ENCODE measurements at regions not wholly inside any gene's neighbourhood (a gene's known extent, or its start where the extent isn't known, plus 50 kb on each side); places are given as distances from the start of the nearest gene placed in this dataset.

- Mint-ChIP-seq H3K4me3 (no peak overlapping the region), H3K9me3 (peaks cover 47% of the 10 kb centered on the region), H3K4me1 (ENCODE audit: low read depth) (no peaks in the 10 kb centered on the region), H3K27me3 (no peaks in the 10 kb centered on the region), H3K27ac (no peak overlapping the region), H3K36me3 (peaks cover 4% of the 10 kb centered on the region)
- no peak for DNase-seq
- CTCF ChIA-PET: no interaction called here
- intact Hi-C loops (cut with micrococcal nuclease): no loop called here
- POLR2A ChIA-PET: no interaction called here
These were observed 285.7 kb upstream of the GALNT17 start for GRCh38 chr7:70846208-70846607.

GRCh38 chr7:70849580-70850235, 282.2 kb upstream of the GALNT17 start:
- Mint-ChIP-seq H3K27me3 (no peaks in the 10 kb centered on the region), H3K27ac (no peak overlapping the region), H3K9me3 (peaks cover 35% of the 10 kb centered on the region), H3K36me3 (peaks cover 2% of the 10 kb centered on the region), H3K4me1 (ENCODE audit: low read depth) (no peaks in the 10 kb centered on the region), H3K4me3 (no peak overlapping the region)
- POLR2A ChIA-PET: no interaction called here
- intact Hi-C loops (cut with micrococcal nuclease): no loop called here
- no peak for DNase-seq
- CTCF ChIA-PET: no interaction called here

- no peaks in the 10 kb centered on the region for H3K9me3 Mint-ChIP-seq
- H3K27ac Mint-ChIP-seq: no peak overlapping the region
- DNase-seq: no peak
- intact Hi-C loops (cut with micrococcal nuclease): no loop called here
- H3K4me1 Mint-ChIP-seq (ENCODE audit: low read depth): no peaks in the 10 kb centered on the region
- H3K4me3 Mint-ChIP-seq: no peak overlapping the region
- no peaks in the 10 kb centered on the region for H3K27me3 Mint-ChIP-seq
- POLR2A ChIA-PET: no interaction called here
- CTCF ChIA-PET: interaction anchor here (1.7 kb wide), 1 partner anchor 878 kb away, joined by 6 read pairs; no protein-coding TSS in a partner anchor
- no peaks in the 10 kb centered on the region for H3K36me3 Mint-ChIP-seq
These were observed 276.6 kb upstream of the GALNT17 start for GRCh38 chr7:70855373-70855772.

- ChIA-PET CTCF (interaction anchor here (0.6 to 1.3 kb wide), 6 partner anchors 28 to 1262 kb away, joined by 3 to 5 read pairs (median 4); no protein-coding TSS in a partner anchor), POLR2A (no interaction called here)
- Mint-ChIP-seq H3K4me3 (no peak overlapping the region), H3K27ac (no peak overlapping the region), H3K27me3 (no peaks in the 10 kb centered on the region), H3K4me1 (ENCODE audit: low read depth) (no peaks in the 10 kb centered on the region), H3K9me3 (peaks cover 5% of the 10 kb centered on the region), H3K36me3 (no peaks in the 10 kb centered on the region)
- DNase-seq: peak; percentile 71
- intact Hi-C loops (cut with micrococcal nuclease): loop anchor here (1.0 kb wide), 1 partner anchor 876 kb away; no protein-coding TSS in a partner anchor
These were observed 274.9 kb upstream of the GALNT17 start for GRCh38 chr7:70856901-70857630.

GRCh38 chr7:70857793-70858545, 274.0 kb upstream of the GALNT17 start:
- Mint-ChIP-seq H3K27me3 (no peaks in the 10 kb centered on the region), H3K27ac (no peak overlapping the region), H3K4me1 (ENCODE audit: low read depth) (no peaks in the 10 kb centered on the region), H3K36me3 (no peaks in the 10 kb centered on the region), H3K9me3 (peaks cover 5% of the 10 kb centered on the region), H3K4me3 (no peak overlapping the region)
- intact Hi-C loops (cut with micrococcal nuclease): loop anchor here (1.0 kb wide), 1 partner anchor 875 kb away; no protein-coding TSS in a partner anchor
- ChIA-PET POLR2A (no interaction called here), CTCF (interaction anchor here (0.6 to 1.4 kb wide), 4 partner anchors 11 to 1262 kb away, joined by 3 to 5 read pairs (median 4); no protein-coding TSS in a partner anchor)
- DNase-seq: no peak

- no peak overlapping the region for H3K27ac Mint-ChIP-seq
- CTCF ChIA-PET: no interaction called here
These were observed 264.4 kb upstream of the GALNT17 start for GRCh38 chr7:70867513-70867912.

GRCh38 chr7:70870349-70870748, 261.6 kb upstream of the GALNT17 start:
- no peak overlapping the region for H3K4me3 Mint-ChIP-seq
- H3K27ac Mint-ChIP-seq: no peak overlapping the region
- ChIA-PET POLR2A (no interaction called here), CTCF (no interaction called here)
- intact Hi-C loops (cut with micrococcal nuclease): no loop called here
- no peaks in the 10 kb centered on the region for H3K4me1 Mint-ChIP-seq (ENCODE audit: low read depth)
- no peak for DNase-seq
- H3K36me3 Mint-ChIP-seq: peaks cover 3% of the 10 kb centered on the region
- peaks cover 6% of the 10 kb centered on the region for H3K9me3 Mint-ChIP-seq
- H3K27me3 Mint-ChIP-seq: no peaks in the 10 kb centered on the region

More at GRCh38 chr7:70867513-70867912, 264.4 kb upstream of the GALNT17 start:
- no peak overlapping the region for H3K4me3 Mint-ChIP-seq
- POLR2A ChIA-PET: no interaction called here
- H3K4me1 Mint-ChIP-seq (ENCODE audit: low read depth): no peaks in the 10 kb centered on the region
- intact Hi-C loops (cut with micrococcal nuclease): no loop called here
- peaks cover 3% of the 10 kb centered on the region for H3K36me3 Mint-ChIP-seq
- H3K27me3 Mint-ChIP-seq: no peaks in the 10 kb centered on the region
- no peak for DNase-seq
- peaks cover 16% of the 10 kb centered on the region for H3K9me3 Mint-ChIP-seq

GRCh38 chr7:70872188-70872587, 259.8 kb upstream of the GALNT17 start:
- peaks cover 6% of the 10 kb centered on the region for H3K36me3 Mint-ChIP-seq
- POLR2A ChIA-PET: no interaction called here

GRCh38 chr7:70881167-70881847, 250.6 kb upstream of the GALNT17 start:
- Mint-ChIP-seq H3K36me3 (peaks cover 2% of the 10 kb centered on the region), H3K4me3 (no peak overlapping the region)

More at GRCh38 chr7:70872188-70872587, 259.8 kb upstream of the GALNT17 start:
- Mint-ChIP-seq H3K27me3 (no peaks in the 10 kb centered on the region), H3K4me3 (no peak overlapping the region), H3K4me1 (ENCODE audit: low read depth) (no peaks in the 10 kb centered on the region), H3K9me3 (peaks cover 13% of the 10 kb centered on the region), H3K27ac (no peak overlapping the region)
- intact Hi-C loops (cut with micrococcal nuclease): no loop called here
- CTCF ChIA-PET: no interaction called here
- no peak for DNase-seq

GRCh38 chr7:70883750-70884439, 248.0 kb upstream of the GALNT17 start:
- Mint-ChIP-seq H3K9me3 (peaks cover 17% of the 10 kb centered on the region), H3K27ac (no peak overlapping the region), H3K36me3 (no peaks in the 10 kb centered on the region), H3K4me1 (ENCODE audit: low read depth) (no peaks in the 10 kb centered on the region), H3K4me3 (no peak overlapping the region), H3K27me3 (no peaks in the 10 kb centered on the region)
- intact Hi-C loops (cut with micrococcal nuclease): no loop called here
- ChIA-PET POLR2A (no interaction called here), CTCF (no interaction called here)
- no peak for DNase-seq

More at GRCh38 chr7:70881167-70881847, 250.6 kb upstream of the GALNT17 start:
- no peak for DNase-seq
- Mint-ChIP-seq H3K4me1 (ENCODE audit: low read depth) (no peaks in the 10 kb centered on the region), H3K27ac (no peak overlapping the region), H3K27me3 (no peaks in the 10 kb centered on the region), H3K9me3 (peaks cover 18% of the 10 kb centered on the region)
- intact Hi-C loops (cut with micrococcal nuclease): no loop called here
- POLR2A ChIA-PET: no interaction called here
- CTCF ChIA-PET: no interaction called here

GRCh38 chr7:70884440-70884764, 247.5 kb upstream of the GALNT17 start:
- ChIA-PET CTCF (interaction anchor here (0.7 kb wide), 1 partner anchor 57 kb away, joined by 3 read pairs; no protein-coding TSS in a partner anchor), POLR2A (no interaction called here)
- Mint-ChIP-seq H3K4me3 (no peak overlapping the region), H3K9me3 (peaks cover 19% of the 10 kb centered on the region), H3K4me1 (ENCODE audit: low read depth) (no peaks in the 10 kb centered on the region), H3K27me3 (no peaks in the 10 kb centered on the region), H3K27ac (no peak overlapping the region), H3K36me3 (no peaks in the 10 kb centered on the region)
- intact Hi-C loops (cut with micrococcal nuclease): no loop called here
- no peak for DNase-seq
